Cardiac fibroblast (primary cell): ENCODE measurements at regions not wholly inside any gene's neighbourhood (a gene's known extent, or its start where the extent isn't known, plus 50 kb on each side); places are given as distances from the start of the nearest gene placed in this dataset.

Experiments used
- DNase-seq, 2 donors: peaks; one replicate each; pipeline versions ENCODE4 v3.0.0 to v3.0.0-alpha.2; 2010; ENCODE audit warnings: low read depth in 2 of 2
- H3K4me3 ChIP-seq, 2 donors: replicated peaks in 1 of 2; 1 replicate in 1 of 2; 2 replicates in 1 of 2; pipeline ENCODE4 v1.5.1; 2011; ENCODE audit warnings: low read depth in 2 of 2, low read length in 2 of 2, mild to moderate bottlenecking in 2 of 2, moderate library complexity in 1 of 2
- CTCF ChIP-seq: IDR thresholded peaks from one replicate; pipeline ENCODE4 v1.5.1; 2011; ENCODE audit warnings: low read depth, mild to moderate bottlenecking, low read length, inconsistent platforms

GRCh38 chr3:70554170-70554569 is 241.7 kb upstream of the MDFIC2 start:
- TF ChIP-seq CTCF, result no peak
- DNase-seq, result peak in 1 of 2 donors; percentile 57

DNA sequence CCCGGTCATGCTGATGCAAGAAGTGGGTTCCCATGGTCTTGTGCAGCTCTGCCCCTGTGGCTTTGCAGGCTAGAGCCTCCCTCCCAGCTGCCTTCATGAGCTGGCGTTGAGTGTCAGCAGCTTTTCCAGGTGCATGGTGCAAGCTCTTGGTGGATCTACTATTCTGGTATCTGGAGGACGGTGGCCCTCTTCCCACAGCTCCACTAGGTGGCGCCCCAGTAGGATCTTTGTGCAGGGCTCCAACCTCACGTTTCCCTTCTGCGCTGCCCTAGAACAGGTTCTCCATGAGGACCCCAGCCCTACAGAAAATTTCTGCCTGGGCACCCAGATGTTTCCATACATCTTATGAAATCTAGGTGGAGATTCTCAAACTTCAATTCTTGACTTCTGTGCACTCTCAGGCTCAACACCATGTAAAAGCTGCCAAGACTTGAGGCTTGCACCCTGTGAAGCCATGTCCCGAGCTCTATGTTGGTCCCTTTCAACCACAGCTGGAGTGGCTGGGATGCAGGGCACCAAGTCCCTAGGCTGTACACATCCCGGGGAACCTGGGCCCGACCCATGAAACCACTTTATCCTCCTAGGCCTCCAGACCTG is 238.4 kb upstream of the MDFIC2 start:
- H3K4me3 ChIP-seq, result no peak overlapping the region
- DNase-seq, result peak; percentile 67 to 72
- peak; percentile 81 for TF ChIP-seq CTCF

More at GRCh38 chr3:70554170-70554569, 241.7 kb upstream of the MDFIC2 start:
- H3K4me3 ChIP-seq, result no peak overlapping the region

DNA sequence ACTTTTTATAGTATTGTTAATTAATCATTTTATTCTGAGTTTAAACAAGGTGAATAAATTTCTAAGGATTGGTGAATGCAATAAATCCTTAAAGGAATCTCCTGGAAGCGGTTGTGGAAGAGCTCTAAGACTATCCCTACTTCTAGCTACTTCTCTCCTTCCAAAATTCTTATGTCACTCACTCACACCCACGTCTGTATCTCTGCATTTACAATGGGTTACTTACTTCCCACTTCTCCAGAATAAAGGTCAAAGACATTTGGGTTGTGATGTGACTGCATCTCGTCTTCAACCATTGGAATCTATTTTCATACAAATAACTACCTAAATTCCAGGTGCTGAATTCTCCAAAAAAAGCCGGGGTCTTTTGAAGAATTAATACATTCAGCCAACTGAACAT is 234.2 kb upstream of the MDFIC2 start:
- DNase-seq, result no peak

GRCh38 chr3:70543493-70543892 is 231.1 kb upstream of the MDFIC2 start:
- no peak overlapping the region for H3K4me3 ChIP-seq
- no peak for TF ChIP-seq CTCF
- DNase-seq, result no peak

More for the DNA sequence above, 234.2 kb upstream of the MDFIC2 start:
- no peak for TF ChIP-seq CTCF
- H3K4me3 ChIP-seq, result no peak overlapping the region

DNA sequence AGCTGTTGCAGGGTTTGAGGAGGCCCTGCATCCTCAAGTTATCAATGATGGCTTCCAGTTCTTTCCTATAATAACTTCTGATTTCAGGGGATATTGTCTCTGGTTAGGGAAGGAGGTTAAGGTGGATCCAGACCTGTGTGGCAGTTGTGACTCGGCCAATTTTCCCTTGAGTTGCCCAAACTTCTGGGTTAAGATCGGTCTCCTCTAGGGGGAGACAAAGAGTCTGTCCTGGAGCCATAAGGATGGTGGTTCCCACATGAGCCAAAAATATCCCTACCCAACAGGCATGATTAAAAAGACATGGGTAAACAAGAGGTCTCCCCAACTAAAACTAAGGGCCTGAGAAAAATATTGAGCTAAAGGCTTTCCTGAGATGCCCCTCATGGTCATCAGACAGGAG is 227.5 kb upstream of the MDFIC2 start:
- peak in 1 of 2 donors; percentile 10 for DNase-seq
- TF ChIP-seq CTCF, result no peak
- no peak overlapping the region for H3K4me3 ChIP-seq

- TF ChIP-seq CTCF, result no peak
- DNase-seq, result no peak
- no peak overlapping the region for H3K4me3 ChIP-seq
Measured at GRCh38 chr3:70532806-70533205, 220.4 kb upstream of the MDFIC2 start.

GRCh38 chr3:70531838-70532489 is 219.5 kb upstream of the MDFIC2 start:
- no peak for DNase-seq
- TF ChIP-seq CTCF, result no peak
- H3K4me3 ChIP-seq, result no peak overlapping the region
